PC-9 (cell line): ENCODE measurements at regions not wholly inside any gene's neighbourhood (a gene's known extent, or its start where the extent isn't known, plus 50 kb on each side); places are given as distances from the start of the nearest gene placed in this dataset.

Source experiments
- EZH2 ChIP-seq: fragments of 200-600 bp; sonication (generic); IDR thresholded peaks from 2 replicates; pipeline ENCODE4 v1.8.0; 2017; ENCODE audit warnings: antibody characterized with exemption, low read depth
- TF ChIP-seq, protein P1 (sequence below): fragments of 200-600 bp; sonication (generic); conservative IDR thresholded peaks from 2 replicates; pipeline ENCODE4 v1.6.1; 2017; ENCODE audit warnings: mixed run types, antibody characterized with exemption, mild to moderate bottlenecking, moderate library complexity

DNA sequence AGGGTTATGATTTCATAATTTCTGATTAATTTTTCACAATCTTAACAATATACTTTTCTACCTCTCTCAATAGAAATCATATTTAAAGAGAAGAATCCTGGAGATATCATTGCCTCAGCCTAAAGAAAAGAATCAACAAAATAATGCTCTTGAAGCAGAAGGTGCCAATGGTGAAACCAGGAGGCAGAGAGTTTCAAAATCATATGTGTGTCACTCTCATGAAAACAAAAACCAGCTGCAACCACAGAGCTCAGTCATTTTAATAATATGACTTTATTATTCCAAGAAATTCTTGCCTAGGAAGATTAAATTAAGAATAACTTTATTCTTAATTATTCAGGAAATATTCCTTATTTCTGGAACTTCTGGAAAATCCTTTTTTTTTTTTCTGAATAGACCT lies 266.8 kb upstream of the ACTBL2 start:
- TF ChIP-seq, protein P1, sequence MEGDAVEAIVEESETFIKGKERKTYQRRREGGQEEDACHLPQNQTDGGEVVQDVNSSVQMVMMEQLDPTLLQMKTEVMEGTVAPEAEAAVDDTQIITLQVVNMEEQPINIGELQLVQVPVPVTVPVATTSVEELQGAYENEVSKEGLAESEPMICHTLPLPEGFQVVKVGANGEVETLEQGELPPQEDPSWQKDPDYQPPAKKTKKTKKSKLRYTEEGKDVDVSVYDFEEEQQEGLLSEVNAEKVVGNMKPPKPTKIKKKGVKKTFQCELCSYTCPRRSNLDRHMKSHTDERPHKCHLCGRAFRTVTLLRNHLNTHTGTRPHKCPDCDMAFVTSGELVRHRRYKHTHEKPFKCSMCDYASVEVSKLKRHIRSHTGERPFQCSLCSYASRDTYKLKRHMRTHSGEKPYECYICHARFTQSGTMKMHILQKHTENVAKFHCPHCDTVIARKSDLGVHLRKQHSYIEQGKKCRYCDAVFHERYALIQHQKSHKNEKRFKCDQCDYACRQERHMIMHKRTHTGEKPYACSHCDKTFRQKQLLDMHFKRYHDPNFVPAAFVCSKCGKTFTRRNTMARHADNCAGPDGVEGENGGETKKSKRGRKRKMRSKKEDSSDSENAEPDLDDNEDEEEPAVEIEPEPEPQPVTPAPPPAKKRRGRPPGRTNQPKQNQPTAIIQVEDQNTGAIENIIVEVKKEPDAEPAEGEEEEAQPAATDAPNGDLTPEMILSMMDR: no peak
- TF ChIP-seq EZH2: no peak
